H9 (cell line): ENCODE measurements at regions not wholly inside any gene's neighbourhood (a gene's known extent, or its start where the extent isn't known, plus 50 kb on each side); places are given as distances from the start of the nearest gene placed in this dataset.

ENCODE experiments used
- DNase-seq: peaks from one replicate; pipeline ENCODE4 v3.0.0-alpha.2; 2017
- H2AFZ ChIP-seq: one replicate; pipeline ENCODE4 v1.6.1; 2013; ENCODE audit warnings: mild to moderate bottlenecking, low read length, control low read depth, moderate library complexity
- H2AK5ac ChIP-seq: 2 replicates; pipeline ENCODE4 v1.6.1; 2013; ENCODE audit warnings: low read length, control low read depth, mixed read lengths; ENCODE audit not compliant: insufficient read length
- H2BK120ac ChIP-seq: one replicate; pipeline ENCODE4 v1.6.1; 2013; ENCODE audit warnings: low read depth, mild to moderate bottlenecking, low read length, control low read depth, inconsistent platforms; ENCODE audit not compliant: poor library complexity, severe bottlenecking
- H2BK12ac ChIP-seq: 2 replicates; pipeline ENCODE4 v1.6.1; 2013; ENCODE audit warnings: low read length, control low read depth, mixed read lengths, low read depth; ENCODE audit not compliant: insufficient read length
- H2BK15ac ChIP-seq: 2 replicates; pipeline ENCODE4 v1.6.1; 2013; ENCODE audit warnings: low read depth, low read length, control low read depth
- H2BK20ac ChIP-seq: one replicate; pipeline ENCODE4 v1.6.1; 2013; ENCODE audit warnings: low read depth, mild to moderate bottlenecking, low read length, control low read depth, inconsistent platforms; ENCODE audit not compliant: poor library complexity, severe bottlenecking
- H2BK5ac ChIP-seq: 2 replicates; pipeline ENCODE4 v1.6.1; 2013; ENCODE audit warnings: low read length, control low read depth, mixed read lengths; ENCODE audit not compliant: insufficient read length
- H3K14ac ChIP-seq: 2 replicates; pipeline ENCODE4 v1.6.1; 2013; ENCODE audit warnings: low read length, control low read depth; ENCODE audit not compliant: insufficient read depth
- H3K18ac ChIP-seq: 2 replicates; pipeline ENCODE4 v1.6.1; 2013; ENCODE audit warnings: low read depth, mild to moderate bottlenecking, mixed read lengths, low read length, control low read depth; ENCODE audit not compliant: insufficient read length
- H3K23ac ChIP-seq: 2 replicates; pipeline ENCODE4 v1.6.1; 2013; ENCODE audit warnings: low read length, control low read depth, mixed read lengths, low read depth; ENCODE audit not compliant: insufficient read length
- H3K23me2 ChIP-seq: 2 replicates; pipeline ENCODE4 v1.6.1; 2013; ENCODE audit warnings: low read depth, mild to moderate bottlenecking, mixed read lengths, low read length, control low read depth; ENCODE audit not compliant: insufficient read length, poor library complexity, severe bottlenecking
- H3K27ac ChIP-seq: 2 replicates; pipeline ENCODE4 v1.5.1; 2013; ENCODE audit warnings: low read length, control low read depth, mixed read lengths, low read depth; ENCODE audit not compliant: insufficient read length
- H3K27me3 ChIP-seq: 2 replicates; pipeline ENCODE4 v1.6.1; 2013; ENCODE audit warnings: low read length, control low read depth, inconsistent platforms; ENCODE audit not compliant: insufficient read depth
- H3K4ac ChIP-seq: 2 replicates; pipeline ENCODE4 v1.6.1; 2013; ENCODE audit warnings: low read depth, mild to moderate bottlenecking, control low read depth, inconsistent platforms, low read length, moderate library complexity
- H3K4me1 ChIP-seq: 2 replicates; pipeline ENCODE4 v1.6.1; 2013; ENCODE audit warnings: low read length, control low read depth, inconsistent platforms; ENCODE audit not compliant: insufficient read depth
- H3K4me2 ChIP-seq: 2 replicates; pipeline ENCODE4 v1.6.1; 2013; ENCODE audit warnings: low read length, control low read depth, mixed read lengths; ENCODE audit not compliant: insufficient read length, insufficient read depth
- H3K56ac ChIP-seq: 2 replicates; pipeline ENCODE4 v1.6.1; 2013; ENCODE audit warnings: low read depth, mild to moderate bottlenecking, mixed read lengths, low read length, control low read depth; ENCODE audit not compliant: insufficient read length
- H3K79me1 ChIP-seq: 2 replicates; pipeline ENCODE4 v1.6.1; 2013; ENCODE audit warnings: low read depth, mild to moderate bottlenecking, moderate library complexity, low read length, control low read depth, inconsistent platforms; ENCODE audit not compliant: insufficient read depth, poor library complexity, severe bottlenecking
- H3K79me2 ChIP-seq: 2 replicates; pipeline ENCODE4 v1.6.1; 2013; ENCODE audit warnings: low read length, control low read depth, inconsistent platforms; ENCODE audit not compliant: insufficient read depth
- H3K9ac ChIP-seq: 2 replicates; pipeline ENCODE4 v1.6.1; 2013; ENCODE audit warnings: low read length, control low read depth, mixed read lengths; ENCODE audit not compliant: insufficient read length; ENCODE audit errors: extremely low read depth
- H3K9me3 ChIP-seq: one replicate; pipeline ENCODE4 v1.6.1; 2013; ENCODE audit warnings: low read depth, low read length, inconsistent platforms; ENCODE audit not compliant: control insufficient read depth
- H3T11ph ChIP-seq: one replicate; pipeline ENCODE4 v1.6.1; 2013; ENCODE audit warnings: mild to moderate bottlenecking, low read length, control low read depth, inconsistent platforms
- H4K20me1 ChIP-seq: one replicate; pipeline ENCODE4 v1.6.1; 2013; ENCODE audit not compliant: control insufficient read depth, insufficient read length, insufficient read depth
- H4K5ac ChIP-seq: 2 replicates; pipeline ENCODE4 v1.6.1; 2013; ENCODE audit warnings: low read depth, mild to moderate bottlenecking, mixed read lengths, low read length, control low read depth; ENCODE audit not compliant: insufficient read length
- H4K8ac ChIP-seq: replicated peaks from 2 replicates; pipeline ENCODE4 v1.6.1; 2013; ENCODE audit warnings: low read length, control low read depth, mixed read lengths, low read depth; ENCODE audit not compliant: insufficient read length
- H4K91ac ChIP-seq: 2 replicates; pipeline ENCODE4 v1.6.1; 2013; ENCODE audit warnings: low read depth, mild to moderate bottlenecking, moderate library complexity, mixed read lengths, low read length, control low read depth; ENCODE audit not compliant: insufficient read length
- H3K27ac Mint-ChIP-seq, 3 experiments: 2 replicates in 2 of 3; 3 replicates in 1 of 3; pipeline ENCODE4 v1.8.0; 2020 to 2021; ENCODE audit warnings: mixed read lengths in 3 of 3, mild to moderate bottlenecking in 1 of 3, moderate library complexity in 1 of 3
- H3K27me3 Mint-ChIP-seq: 2 replicates; pipeline ENCODE4 v1.8.0; 2021; ENCODE audit warnings: low read depth, mild to moderate bottlenecking, moderate library complexity, mixed read lengths
- H3K36me3 Mint-ChIP-seq, 3 experiments: 2 replicates in 2 of 3; 3 replicates in 1 of 3; pipeline ENCODE4 v1.8.0; 2020 to 2021; ENCODE audit warnings: low read depth in 3 of 3, mixed read lengths in 3 of 3; ENCODE audit not compliant: insufficient read depth in 1 of 3
- H3K4me1 Mint-ChIP-seq, 2 experiments: 2 replicates each; pipeline ENCODE4 v1.8.0; 2020; ENCODE audit warnings: mixed read lengths in 2 of 2
- H3K4me3 Mint-ChIP-seq, 2 experiments: 2 replicates in 1 of 2; 3 replicates in 1 of 2; pipeline ENCODE4 v1.8.0; 2020 to 2021; ENCODE audit warnings: mild to moderate bottlenecking in 2 of 2, mixed read lengths in 2 of 2, moderate library complexity in 1 of 2
- H3K9me3 Mint-ChIP-seq, 2 experiments: 2 replicates in 1 of 2; 3 replicates in 1 of 2; pipeline ENCODE4 v1.8.0; 2020; ENCODE audit warnings: mild to moderate bottlenecking in 2 of 2, mixed read lengths in 2 of 2, moderate library complexity in 1 of 2
- CTCF ChIP-seq: fragments of 200-600 bp; sonication (generic); conservative IDR thresholded peaks from 3 replicates; pipeline ENCODE4 v1.8.0; 2021; ENCODE audit warnings: antibody characterized with exemption, mild to moderate bottlenecking
- WGBS: extraction: QIAGEN DNeasy Blood & Tissue Kit; methylation state at CpG from one replicate; pipeline ENCODE4 v1.1.7; 2013; ENCODE audit warnings: missing lambda C conversion rate, low lambda C conversion rate, mixed read lengths; ENCODE audit not compliant: insufficient read length; ENCODE audit errors: extremely low coverage; 5-methylcytosine and 5-hydroxymethylcytosine counted together

GRCh38 chr18:70709720-70710119 is 420.9 kb downstream of the SOCS6 start:
- no peaks in the 10 kb centered on the region; the same call in 1 of the 2 replicates for H3K27me3 Mint-ChIP-seq
- no peak overlapping the region for H3K23ac ChIP-seq
- no peak overlapping the region for H3K4me3 Mint-ChIP-seq
- DNase-seq: no peak
- H3K14ac ChIP-seq: no peak overlapping the region
- no peak overlapping the region for H3K4me2 ChIP-seq
- no peak for TF ChIP-seq CTCF
- H3K18ac ChIP-seq: no peak overlapping the region
- H2BK20ac ChIP-seq: no peak overlapping the region
- no peaks in the 10 kb centered on the region for H3K4me1 ChIP-seq
- no peak overlapping the region for H2BK15ac ChIP-seq
- WGBS: no CpG with 5 or more reads among the region's 3 CpGs
- no peaks in the 10 kb centered on the region for H3K27me3 ChIP-seq
- H2BK120ac ChIP-seq: no peak overlapping the region
- H3K9me3 ChIP-seq: no peaks in the 10 kb centered on the region
- H3K27ac Mint-ChIP-seq: no peak overlapping the region
- no peak overlapping the region for H4K91ac ChIP-seq
- H2AK5ac ChIP-seq: no peak overlapping the region
- H4K20me1 ChIP-seq: no peaks in the 10 kb centered on the region
- H3K36me3 Mint-ChIP-seq: peaks cover 0 to 6% (median 4%) of the 10 kb centered on the region in 3 experiments; a peak in 5 of 7 replicates
- H2AFZ ChIP-seq: no peak overlapping the region
- no peak overlapping the region for H4K5ac ChIP-seq
- no peak overlapping the region for H3K9ac ChIP-seq
- no peaks in the 10 kb centered on the region for H3K79me2 ChIP-seq
- H3K4me1 Mint-ChIP-seq: no peaks in the 10 kb centered on the region
- no peaks in the 10 kb centered on the region for H3K79me1 ChIP-seq
- H2BK12ac ChIP-seq: no peak overlapping the region
- no peak overlapping the region for H3K56ac ChIP-seq
- H2BK5ac ChIP-seq: no peak overlapping the region
- no peak overlapping the region for H3K4ac ChIP-seq
- no peak overlapping the region for H3T11ph ChIP-seq
- no peak overlapping the region for H3K27ac ChIP-seq
- no peak overlapping the region for H4K8ac ChIP-seq
- no peaks in the 10 kb centered on the region for H3K23me2 ChIP-seq
- peaks cover 8 to 9% of the 10 kb centered on the region in 2 experiments for H3K9me3 Mint-ChIP-seq
